ENCODE measurements at regions not wholly inside any gene's neighbourhood (a gene's known extent, or its start where the extent isn't known, plus 50 kb on each side); places are given as distances from the start of the nearest gene placed in this dataset.

DNA sequence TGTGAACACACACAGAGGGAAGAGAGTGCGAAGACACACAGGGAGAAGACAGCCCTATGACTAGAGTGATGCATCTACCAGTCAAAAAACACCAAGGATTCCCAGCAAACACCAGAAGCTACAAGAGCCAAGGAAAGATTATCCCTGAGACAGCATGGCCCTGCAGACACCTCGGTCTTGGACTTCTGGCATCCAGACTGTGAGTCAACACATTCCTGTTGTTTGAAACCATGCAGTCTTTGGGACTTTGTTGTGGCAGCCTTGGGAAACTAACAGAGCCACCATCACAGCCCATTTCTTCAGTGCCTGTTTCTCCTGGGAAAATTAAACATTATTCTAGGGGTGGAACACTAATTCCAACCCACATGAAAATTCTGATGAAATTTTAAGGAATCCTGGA lies 220.6 kb downstream of the GXYLT1 start:
- DNase-seq, result no peak

DNA sequence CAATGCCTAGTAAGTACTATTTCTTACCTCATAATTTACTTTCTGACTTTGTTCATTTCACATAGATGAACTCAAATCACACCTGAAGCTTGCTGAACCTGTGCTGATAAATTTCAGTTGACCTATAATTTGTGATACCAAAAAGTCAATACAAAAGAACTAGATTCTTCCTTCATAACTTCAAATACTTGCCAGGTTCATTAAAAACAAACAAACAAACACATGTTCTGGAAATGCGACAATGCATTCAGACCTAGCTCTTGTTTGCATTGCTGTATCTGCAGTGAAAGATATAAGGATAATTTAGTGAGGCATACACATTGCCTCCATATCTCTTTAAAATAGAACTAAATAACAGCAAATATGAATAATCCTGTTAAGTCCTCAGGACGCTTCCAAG lies 221.3 kb downstream of the GXYLT1 start:
- DNase-seq, result no peak

DNA sequence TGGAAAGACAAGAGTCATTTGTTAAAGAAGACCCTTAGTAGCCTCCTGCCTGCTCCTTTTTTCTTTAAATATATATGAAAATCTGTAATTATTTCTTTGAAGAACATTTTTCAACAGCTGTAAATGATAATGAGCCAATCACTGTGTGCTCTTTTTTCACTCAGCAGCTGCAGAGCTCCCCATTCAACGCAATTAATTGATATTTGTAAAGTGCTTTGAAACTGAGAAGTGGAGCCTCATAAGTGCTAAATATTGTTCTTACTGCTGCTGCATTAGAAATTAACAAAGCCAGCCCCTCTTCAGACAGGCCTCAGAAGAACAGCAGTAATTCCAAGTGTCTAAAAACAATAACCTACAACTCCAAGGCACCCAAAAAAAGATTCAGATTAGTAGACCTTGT lies 224.3 kb downstream of the GXYLT1 start:
- DNase-seq, result no peak

DNA sequence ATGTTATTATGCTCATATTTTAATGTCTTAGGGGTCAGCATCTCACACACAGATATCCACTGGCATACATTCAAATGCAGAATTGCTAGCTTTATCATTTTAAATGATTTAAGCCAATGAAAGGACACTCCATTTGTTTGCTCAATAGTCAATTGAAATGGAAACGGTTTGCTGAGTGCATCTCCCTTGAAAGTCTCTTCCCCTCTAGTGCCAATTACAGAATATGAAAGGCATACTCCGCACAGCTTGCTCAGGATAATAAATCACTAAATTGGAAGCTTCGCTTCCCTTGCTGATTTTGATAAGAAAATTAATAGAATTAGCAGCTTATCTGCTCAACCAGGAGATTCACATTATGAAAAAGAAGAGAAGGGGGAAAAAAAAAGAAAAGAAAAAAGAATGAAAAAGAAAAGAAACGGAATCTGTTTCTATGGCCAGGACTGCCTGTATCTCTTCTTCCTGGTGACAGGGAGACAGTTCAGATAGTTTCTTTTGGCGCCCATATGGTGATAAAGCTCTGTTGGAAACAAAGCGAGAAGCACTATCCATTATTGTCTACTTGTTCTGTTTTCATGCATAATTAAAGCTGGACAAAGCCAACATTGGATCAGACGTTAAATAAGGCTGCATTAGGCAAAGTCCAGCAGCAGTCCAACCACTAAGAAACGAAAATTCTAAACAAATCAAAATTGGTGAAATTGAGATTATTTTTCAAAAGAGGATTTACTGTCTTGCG lies 225.0 kb downstream of the GXYLT1 start:
- DNase-seq, result no peak

DNA sequence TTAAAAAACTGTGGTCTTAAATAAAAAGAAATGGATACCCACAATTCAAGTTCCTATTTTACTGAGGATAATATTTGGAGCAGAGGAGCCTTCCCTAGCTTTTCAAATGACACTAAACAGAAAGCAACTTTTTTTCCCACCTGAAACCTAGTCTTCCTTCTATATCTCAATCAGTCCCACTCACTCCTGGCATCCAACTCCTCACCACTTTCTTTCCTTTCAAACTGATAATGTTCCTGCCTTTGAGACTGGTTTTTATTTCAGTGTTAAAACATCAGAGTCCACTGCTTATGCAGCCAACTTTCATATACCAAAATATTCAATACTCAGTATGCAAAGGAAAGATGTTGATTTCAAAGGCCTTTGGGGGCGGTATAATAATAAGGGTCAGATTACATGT lies 225.6 kb downstream of the GXYLT1 start:
- DNase-seq, result no peak

DNA sequence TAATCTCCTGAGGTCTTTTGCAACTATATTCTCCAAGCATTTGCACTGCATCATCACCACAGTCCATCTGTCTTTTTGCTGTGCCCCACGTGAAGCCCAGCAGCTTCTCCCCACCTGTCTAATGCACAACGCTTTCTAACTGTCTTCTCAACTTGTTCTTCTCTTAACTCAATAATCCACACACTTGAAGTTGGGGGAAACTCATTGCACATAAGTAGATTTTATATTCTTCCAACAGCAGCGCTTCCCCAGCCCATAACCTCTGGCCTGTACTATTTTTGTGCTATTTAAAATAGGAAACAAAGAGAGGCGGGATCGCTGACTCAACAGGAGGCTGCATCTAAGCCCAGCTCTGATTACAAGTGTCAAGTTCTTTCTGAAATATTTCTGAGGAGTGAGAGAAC lies 226.7 kb downstream of the GXYLT1 start:
- DNase-seq, result no peak

DNA sequence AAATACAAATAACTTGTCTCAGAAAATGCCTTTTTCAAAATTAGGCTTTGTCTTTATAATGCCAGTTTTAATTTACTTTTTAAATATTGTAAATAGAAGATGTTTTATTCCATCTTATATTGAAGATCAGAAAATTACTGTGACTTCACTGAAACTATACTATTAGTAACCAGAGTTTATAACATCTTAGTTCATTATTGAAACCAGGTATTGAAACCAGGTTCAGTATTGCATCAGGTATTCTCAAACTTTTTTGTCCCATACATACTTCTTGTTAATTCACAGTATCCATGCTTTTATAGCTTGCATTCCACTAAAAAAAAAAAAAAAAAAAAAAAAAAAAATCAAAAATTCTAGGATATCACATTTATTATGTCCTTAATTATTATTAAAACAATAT lies 227.5 kb downstream of the GXYLT1 start:
- no peak for DNase-seq

DNA sequence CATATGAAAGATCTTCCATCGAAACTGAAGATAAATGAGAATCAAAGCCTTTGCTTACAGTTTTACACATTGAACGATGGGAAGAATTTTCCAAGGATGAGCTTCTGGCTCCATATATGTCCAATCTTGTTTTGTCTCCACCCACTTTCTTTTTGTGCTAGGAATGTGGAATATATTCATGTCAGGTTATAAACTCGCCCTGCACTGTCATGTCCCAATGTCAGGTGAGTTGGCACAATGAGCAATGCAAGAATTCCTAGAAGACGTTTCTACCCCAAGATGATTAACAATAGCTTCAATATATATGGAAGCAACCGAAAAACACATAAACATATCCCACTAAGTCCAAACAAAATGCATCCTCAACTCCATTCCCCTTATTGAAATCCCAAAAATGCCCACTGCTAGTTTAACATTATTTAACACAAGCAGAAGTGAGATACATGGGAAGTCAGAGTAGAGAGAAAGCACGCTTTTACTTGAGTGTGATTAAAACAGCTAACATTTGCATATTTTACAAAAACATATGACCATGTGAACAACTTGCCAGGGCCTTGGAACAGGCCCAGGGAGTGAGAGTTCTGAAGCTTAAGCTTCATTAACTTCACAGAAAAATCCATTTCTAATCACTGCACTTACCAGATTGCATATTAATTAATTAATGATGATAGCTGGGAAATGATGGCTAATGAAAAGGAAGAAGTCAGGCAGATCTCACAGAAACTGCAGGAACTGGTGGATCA lies 233.9 kb downstream of the GXYLT1 start:
- DNase-seq, result no peak

DNA sequence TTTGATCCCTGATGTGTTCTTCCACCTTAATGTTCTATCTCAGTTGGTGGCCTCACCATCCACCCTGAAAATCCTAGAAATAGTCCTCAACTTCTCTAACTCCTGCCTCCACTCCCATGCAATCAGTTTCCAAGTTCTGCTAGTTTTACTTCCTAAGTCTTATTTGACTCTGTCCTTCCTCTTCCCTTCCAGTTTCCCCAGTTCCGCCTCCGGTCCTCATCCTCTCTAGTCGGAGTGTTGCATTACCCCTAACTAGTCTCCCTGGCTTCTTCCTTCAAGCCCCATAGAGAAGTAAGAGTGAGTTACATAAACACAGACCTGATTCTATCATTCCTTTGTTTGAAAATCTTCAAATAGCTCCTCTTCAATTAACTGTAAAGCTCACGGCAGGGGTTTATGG lies 236.5 kb downstream of the GXYLT1 start:
- DNase-seq, result no peak

DNA sequence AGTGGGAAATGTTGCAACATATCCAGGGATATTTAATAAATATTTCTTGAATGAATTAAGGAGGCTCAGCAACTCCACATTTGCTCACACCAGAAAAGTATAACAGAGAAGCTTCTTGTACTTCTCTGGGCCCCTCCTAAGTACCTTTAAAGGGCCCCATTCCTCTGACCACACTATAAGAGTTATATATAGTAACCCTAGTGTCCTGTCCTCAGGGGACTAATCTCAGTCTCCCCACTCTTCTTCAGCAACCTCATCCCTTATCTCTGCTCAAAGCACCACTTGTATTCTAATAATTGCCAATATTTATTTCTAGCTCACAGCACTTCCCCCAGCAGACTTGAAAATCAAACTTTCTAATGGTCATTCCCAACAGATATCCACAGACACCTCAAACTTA lies 237.1 kb downstream of the GXYLT1 start:
- DNase-seq, result no peak

DNA sequence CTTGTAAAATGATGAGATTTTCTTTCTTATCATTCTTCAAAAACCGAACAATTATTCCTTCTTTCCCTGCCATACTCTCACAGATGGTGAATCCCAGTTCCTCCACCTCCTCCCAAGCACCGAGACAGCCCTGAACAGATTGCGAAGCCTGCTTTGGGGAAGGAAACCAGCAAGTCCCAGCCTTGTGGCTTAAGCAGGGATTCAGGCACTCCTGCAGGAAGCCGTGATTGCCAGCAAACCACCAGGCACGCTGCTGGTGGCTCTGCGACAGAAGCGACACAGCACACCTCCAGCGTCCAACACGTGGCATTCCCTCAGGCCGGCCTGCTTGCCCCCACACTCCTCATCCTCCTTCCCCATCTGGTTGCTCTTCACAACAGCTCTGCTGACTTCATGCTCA lies 237.7 kb downstream of the GXYLT1 start:
- no peak for DNase-seq

DNA sequence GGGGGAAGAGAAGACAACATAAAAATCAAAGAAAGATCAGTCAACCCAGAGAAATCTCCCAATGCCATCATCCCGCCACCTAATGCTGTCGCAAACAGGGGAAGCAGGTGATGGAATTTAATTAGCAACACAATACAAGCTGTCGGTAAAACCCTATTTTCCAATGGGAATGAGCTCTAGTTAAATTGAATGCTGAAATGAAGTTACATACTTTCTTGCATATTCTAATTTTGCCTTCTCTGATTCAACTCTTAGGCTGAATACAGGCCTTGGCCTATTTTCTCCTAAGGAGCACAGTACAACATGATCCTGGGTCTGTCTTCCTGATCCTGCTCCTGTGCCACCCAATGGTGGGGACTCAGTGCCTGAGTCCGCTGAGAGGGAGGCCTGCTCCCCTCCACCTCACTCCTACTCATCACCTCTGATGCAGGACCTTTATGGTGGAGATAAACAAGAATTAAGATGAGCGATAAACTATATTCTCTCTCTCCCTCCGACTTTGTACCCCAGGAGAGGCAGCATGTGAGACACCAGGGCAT lies 238.8 kb downstream of the GXYLT1 start:
- DNase-seq, result no peak

DNA sequence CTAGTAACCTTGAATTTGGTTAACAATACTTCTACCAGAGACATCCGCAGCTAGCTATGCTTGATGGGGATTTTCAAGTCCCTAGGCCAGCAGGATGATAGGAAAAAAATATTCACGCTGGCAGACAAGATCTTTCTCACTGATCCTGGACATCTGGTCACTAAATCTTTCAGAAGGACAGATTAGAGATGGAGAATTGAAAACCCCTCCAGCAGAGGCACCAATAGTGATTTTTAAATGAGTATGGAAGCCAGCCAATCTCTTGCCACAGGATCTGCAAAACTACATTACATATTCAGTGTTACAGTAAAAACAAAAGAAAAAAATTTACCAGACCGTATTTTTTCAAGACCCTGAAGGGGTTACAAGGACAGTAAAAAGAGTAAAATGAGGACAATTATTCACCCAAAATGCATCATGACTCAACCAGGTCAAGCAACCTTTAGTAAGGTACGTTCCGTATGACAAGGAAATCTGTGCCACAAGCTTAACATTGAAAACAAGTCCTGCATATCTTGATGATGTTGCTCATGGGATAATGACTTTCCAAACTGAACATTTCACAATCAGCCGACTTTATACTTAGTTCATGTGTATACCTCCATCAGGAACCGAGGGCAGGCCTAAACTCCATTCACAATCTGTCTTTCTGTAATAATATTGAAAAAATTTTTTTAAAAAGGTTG lies 239.5 kb downstream of the GXYLT1 start:
- DNase-seq, result no peak

DNA sequence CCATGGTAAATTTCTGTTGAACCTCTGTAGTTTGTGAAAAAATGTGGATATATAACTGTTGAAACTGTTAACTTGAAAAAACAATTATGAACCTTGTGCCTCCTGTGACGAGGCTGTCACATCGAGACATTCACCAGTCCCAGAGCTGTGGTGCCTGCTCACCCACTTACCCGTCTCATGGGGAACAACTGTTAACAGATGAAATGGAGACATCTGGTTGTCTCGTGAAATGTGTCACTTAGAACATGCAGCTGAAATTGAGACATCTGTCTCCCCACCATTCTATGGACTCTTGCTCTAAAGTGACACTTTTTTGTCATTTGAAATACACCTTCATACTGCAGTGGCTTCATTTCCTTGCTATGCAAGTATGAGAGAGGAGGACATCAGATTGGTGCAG lies 240.6 kb downstream of the GXYLT1 start:
- no peak for DNase-seq

DNA sequence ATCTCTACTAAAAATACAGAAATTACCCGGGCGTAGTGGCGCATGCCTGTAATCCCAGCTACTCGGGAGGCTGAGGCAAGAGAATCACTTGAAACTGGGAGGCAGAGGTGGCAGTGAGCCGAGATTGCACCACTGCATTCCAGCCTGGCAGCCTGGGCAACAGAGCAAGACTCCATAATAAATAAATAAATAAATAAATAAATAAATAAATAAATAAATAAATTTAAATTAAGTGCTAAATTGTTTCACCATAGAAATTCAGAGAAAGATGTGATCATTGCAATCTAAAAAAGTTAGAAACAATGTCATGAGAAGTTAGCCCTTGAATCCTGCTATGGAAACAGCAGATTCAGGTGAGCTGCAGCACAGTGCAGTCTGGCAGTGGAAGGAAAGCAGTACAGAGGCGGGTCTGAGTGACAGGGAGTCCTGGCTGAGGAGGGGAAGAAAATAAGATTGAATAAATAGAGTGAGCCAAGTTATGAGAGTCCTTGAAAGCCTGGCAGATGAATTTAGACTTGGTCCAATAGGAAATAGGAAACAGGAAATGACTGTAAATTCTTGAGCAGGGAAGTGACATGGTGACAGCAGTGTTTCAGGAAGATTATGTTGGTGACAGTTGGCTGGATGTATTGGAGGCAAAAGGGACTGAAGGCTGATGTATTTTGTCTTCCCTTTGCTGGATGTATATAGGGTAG lies 241.5 kb downstream of the GXYLT1 start:
- no peak for DNase-seq

DNA sequence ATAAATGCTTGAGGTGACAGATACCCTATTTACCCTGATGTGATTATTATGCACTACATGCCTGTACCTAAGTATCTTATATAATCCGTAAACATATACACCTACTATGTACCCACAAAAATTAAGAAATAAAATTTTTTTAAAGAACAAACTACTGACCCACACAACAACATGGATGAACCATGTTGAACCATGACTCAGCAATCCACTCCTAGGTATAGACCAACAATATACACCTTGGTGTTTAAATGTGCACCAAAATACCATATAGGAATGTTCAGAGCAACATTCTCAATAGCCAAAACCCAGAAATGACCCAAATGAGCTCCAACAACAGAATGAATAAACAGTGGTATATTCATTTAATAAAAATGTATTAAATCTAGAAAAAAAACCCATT lies 245.1 kb downstream of the GXYLT1 start:
- no peak for DNase-seq

DNA sequence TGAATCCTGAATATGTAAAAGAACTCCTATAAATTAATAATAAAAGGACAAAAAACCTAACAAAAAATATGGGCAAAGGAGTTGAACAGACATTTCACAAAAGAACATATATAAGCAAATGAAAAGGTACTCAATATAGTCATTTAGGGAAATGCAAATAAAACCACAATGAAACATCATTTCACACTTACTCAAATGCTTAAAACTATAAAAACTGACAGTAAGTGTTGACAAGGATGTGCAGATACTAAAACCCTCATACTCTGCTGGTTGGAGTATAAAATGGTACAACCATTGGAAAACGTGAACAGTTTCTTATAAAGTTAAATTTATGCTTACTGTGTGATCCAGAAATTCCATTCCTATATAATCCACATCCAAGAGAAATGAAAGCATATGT lies 247.1 kb downstream of the GXYLT1 start:
- no peak for DNase-seq

DNA sequence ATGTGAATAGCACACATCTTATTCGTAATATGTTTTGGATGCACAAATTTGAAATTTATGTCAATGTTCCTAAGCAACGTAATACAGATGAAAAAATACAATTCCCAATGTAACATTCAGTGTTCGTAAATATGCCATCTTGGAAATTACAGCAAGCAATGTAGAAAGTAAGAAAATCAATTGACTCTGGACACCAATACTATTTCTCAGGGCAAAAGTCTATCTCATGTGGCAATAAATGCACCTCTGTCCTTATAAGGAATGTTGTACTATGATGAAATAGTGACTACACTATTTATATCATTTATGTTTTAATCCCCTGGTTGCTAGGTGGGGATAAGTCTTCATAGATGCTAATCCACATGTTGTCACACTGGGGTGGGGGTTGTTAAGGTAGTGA lies 251.2 kb downstream of the GXYLT1 start:
- no peak for DNase-seq

DNA sequence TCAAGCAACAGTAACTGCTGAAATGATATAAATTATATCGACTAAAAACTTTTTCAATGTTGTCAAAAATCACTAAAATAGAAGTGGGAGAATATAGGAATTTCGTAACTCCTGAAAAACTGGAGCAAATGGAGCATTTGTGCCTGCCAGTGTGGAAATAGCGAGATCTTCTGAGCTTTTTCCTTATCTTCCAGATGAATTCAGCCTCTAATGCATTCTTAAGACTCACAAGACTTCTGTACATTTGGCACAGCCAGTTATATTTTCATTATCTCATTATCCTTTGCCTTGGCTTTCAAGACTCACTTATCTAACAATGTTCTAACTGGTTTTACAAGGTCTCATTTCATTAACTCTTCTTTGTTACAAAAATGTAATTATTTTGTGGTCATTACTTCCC lies 252.4 kb downstream of the GXYLT1 start:
- no peak for DNase-seq

DNA sequence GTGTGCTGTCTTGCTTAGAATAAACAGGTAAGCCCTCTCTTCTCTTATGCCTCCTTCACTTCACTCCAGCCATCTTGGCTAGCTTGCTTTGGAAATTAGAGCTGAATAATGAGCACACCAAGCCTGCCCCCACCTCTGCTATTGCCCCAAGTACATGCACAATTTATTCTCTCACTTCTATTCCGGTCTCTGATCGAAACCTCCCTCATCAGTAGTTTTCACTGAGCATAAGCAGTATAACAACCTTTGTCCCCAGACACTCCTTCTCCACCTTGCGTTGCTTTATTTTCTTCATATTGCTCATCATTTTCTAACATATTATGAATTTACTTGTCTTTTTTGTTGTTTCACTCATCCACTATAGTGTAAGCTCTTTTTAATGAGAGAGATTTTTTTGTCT lies 253.4 kb downstream of the GXYLT1 start:
- DNase-seq, result no peak

DNA sequence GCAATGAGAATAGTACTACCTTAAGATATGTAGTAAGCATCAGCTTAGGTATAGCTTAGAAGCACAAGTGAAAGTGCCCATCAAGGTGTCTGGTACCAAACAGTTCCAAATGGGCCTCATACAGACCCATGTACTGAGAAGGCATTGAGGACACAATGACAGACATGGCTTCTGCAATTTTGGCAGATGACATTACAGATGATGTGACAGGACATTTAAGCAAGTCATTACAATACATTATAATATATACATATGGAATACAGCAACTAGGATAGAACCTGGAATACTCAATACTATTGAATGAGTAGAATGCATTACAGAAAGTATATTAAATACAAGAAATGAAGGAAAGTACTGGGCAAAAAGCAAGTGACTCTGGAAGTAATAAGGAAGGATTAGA lies 256.4 kb downstream of the GXYLT1 start:
- no peak for DNase-seq

DNA sequence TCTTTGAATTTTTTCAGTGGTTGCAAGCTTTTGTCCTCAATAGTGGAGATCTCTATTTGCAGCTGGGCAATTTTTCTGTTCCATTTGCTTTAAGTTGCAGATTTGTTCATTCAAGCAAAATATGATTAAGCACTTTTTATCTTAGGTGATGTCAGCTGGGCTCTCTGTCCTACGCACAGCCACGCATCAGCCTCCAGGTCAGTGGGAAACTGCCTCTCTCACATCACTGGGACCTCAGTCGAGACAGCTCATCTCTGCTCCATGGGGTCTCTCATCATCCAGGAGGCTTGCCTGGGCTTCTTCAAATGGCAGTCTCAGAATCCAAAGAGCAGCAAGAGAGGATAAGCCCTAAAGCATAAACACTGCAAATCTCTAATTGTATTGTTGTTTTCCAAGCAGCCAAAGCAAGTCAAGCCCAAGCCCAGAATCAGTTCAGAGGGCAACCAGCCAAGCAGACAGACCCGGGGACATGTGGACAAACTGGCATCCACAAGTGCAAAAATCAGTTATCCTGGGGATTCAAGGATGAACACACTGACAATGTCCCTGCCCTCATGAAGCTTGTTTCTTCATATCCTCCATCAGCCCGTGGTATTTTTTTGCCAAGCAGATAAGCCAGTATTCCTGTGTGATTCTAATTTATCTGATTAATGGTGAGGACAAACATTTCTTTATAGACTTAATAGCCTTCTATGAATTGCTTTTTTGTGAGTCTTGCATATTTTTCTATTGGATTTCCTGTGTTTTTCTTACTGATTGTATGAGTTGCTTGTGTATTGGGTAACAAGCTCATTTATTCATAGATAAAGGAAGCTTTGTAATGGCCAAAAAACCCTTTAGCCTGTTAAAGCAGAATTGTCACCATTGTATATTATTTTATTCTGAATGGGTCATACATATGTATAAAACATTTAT lies 262.5 kb downstream of the GXYLT1 start:
- DNase-seq, result no peak
